ENCODE measurements at regions not wholly inside any gene's neighbourhood (a gene's known extent, or its start where the extent isn't known, plus 50 kb on each side); places are given as distances from the start of the nearest gene placed in this dataset.

DNA sequence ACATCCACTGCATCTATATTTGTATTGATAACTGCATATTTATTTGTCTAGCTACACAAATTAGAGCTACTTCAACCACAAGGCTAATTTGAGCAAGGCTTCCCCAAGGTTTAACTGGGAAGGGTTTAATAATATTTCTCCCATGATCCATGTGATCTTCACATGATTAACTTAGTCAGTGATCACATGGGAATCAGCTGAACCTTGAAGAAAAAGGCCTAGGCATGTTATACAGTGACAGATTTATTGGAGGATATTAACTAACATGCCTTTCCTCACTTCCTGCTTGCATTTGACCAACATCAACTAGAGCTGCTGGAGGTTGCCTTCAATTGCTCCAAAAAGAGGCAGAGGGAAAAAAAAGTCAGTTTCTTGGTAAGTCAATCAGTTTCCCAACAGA lies 417.0 kb downstream of the HAO1 start:
- TF ChIP-seq POLR2AphosphoS5 (IDR thresholded peaks at IDR 0.05; ENCODE audit: low read depth, low read length) (no peak), POLR2A (IDR thresholded peaks at IDR 0.05; ENCODE audit: low read depth, low read length) (no peak), TAF1 (IDR thresholded peaks at IDR 0.05; ENCODE audit: low read depth, low read length) (no peak)

Data from GM12891 (cell line).